Brain microvascular endothelial cell (primary cell): ENCODE measurements at regions not wholly inside any gene's neighbourhood (a gene's known extent, or its start where the extent isn't known, plus 50 kb on each side); places are given as distances from the start of the nearest gene placed in this dataset.
A peak's percentile ranks its signal among the peaks of the same experiment; 100 is the strongest.

Experiments used
- DNase-seq: peaks from one replicate; pipeline ENCODE4 v3.0.0-alpha.2; 2020
- H3K27ac ChIP-seq: fragments of 250-450 bp; sonication (Bioruptor Pico); 2 replicates; pipeline ENCODE4 v1.5.1; 2020; ENCODE audit warnings: mild to moderate bottlenecking, moderate library complexity
- H3K27me3 ChIP-seq: fragments of 250-450 bp; sonication (Bioruptor Pico); replicated peaks from 2 replicates; pipeline ENCODE4 v1.5.1; 2020; ENCODE audit warnings: mild to moderate bottlenecking
- H3K36me3 ChIP-seq: fragments of 250-450 bp; sonication (Bioruptor Pico); replicated peaks from 2 replicates; pipeline ENCODE4 v1.5.1; 2020; ENCODE audit warnings: mild to moderate bottlenecking
- H3K4me3 ChIP-seq: 2 replicates; pipeline ENCODE4 v1.5.1; 2011; ENCODE audit warnings: low read depth, mild to moderate bottlenecking, control low read depth, low read length, moderate library complexity
- in situ Hi-C: cut with HindIII; loops from 2 replicates; pipeline ENCODE4 v1.10.0; 2017; ENCODE audit warnings: low sequenced_read_pairs, low pct_ligation_motif_present
- TF ChIP-seq, protein P1 (sequence below): IDR thresholded peaks from 2 replicates; pipeline ENCODE4 v1.5.1; 2011; ENCODE audit warnings: low read depth, mild to moderate bottlenecking, moderate library complexity, low read length, control low read depth, inconsistent platforms; ENCODE audit errors: missing control alignments

DNA sequence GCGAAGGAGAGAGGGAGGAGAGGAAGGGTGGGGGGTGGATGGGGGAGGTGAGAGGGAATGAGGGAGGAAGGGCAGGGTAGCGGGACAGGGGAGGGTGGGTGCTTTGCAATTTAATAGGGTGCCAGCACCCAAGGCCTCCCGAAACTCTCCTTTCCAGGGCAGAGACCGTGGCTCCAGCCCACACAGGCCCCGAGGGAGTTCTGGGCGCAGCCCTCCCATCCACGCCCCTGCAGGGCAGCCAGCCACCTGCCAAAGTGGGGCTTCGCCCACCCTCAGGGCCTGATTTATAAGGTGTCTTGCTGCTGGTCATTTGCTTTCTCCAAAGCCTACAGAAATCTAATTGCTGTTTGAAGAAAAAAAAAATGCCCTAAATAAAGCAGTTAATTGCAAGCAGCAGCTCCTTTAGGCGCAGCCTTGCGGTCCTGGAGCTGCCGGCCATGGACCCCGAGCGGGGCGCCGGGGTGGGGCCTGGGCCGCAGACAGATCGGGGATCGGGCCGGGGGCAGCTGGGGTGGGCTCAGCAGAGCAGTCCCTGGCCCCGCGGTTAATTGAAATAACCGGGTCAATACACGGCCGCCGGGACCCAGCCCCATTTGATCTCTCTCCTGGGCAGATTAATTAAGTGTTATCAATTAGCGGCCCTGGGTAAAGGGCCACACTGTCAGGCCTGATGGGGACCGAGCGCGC is 106.0 kb upstream of the NKX1-1 start:
- no peaks in the 10 kb centered on the region for H3K36me3 ChIP-seq
- DNase-seq = no peak
- in situ Hi-C loops = no loop called here
- no peak overlapping the region for H3K27ac ChIP-seq
- peak overlapping the region; percentile 26 for H3K4me3 ChIP-seq
- H3K27me3 ChIP-seq = peaks cover 2% of the 10 kb centered on the region
- TF ChIP-seq, protein P1, sequence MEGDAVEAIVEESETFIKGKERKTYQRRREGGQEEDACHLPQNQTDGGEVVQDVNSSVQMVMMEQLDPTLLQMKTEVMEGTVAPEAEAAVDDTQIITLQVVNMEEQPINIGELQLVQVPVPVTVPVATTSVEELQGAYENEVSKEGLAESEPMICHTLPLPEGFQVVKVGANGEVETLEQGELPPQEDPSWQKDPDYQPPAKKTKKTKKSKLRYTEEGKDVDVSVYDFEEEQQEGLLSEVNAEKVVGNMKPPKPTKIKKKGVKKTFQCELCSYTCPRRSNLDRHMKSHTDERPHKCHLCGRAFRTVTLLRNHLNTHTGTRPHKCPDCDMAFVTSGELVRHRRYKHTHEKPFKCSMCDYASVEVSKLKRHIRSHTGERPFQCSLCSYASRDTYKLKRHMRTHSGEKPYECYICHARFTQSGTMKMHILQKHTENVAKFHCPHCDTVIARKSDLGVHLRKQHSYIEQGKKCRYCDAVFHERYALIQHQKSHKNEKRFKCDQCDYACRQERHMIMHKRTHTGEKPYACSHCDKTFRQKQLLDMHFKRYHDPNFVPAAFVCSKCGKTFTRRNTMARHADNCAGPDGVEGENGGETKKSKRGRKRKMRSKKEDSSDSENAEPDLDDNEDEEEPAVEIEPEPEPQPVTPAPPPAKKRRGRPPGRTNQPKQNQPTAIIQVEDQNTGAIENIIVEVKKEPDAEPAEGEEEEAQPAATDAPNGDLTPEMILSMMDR = no peak

DNA sequence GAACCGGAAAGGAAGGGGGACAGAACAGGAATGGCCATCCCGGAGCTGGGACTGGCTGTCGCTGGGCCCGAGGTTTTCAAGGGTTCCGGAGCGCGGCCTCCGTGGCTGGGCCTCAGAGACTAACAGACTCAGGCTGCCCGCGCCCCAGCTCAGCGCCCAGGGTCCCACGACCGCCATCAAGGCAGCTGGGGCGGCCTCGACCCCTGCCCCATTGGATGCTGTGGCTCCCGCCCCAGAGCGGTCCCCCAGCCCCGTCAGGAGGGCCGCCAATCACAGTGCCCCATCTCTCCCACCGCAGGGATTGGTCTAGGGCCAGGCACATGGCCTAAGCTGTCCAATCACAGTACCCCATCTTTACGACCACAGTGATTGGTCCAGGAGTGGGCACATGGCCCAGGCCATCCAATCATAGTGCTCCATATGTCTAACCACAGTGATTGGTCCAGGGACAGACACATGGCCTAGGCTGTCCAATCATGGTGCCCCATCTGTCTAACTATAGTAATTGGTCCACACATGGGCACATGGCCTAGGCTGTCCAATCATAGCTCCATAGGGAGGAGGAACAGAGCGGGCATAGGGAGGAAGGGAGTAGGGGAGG is 105.3 kb upstream of the NKX1-1 start:
- DNase-seq = peak; percentile 49
- TF ChIP-seq, protein P1 = no peak

DNA sequence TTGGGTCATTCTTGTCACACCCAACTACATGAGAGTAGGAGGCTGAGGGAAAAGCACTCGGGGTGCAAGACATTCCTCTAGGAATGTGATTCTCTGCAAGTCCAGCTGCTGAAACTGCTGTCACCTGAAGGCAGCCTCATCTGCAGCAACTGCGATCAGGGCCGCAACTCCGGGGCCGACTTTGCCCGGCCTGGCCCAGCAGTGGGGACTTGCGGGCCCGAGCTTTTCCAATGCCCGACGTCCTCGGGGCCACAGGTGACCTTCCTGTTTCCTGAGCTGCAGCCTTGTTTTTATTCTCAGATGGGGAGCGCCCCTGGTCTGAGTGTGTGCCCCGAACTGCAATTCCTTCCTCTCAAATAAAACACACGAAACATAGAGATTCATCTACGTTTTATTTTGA is 104.7 kb upstream of the NKX1-1 start:
- in situ Hi-C loops = no loop called here
- Histone ChIP-seq H3K36me3 (no peaks in the 10 kb centered on the region), H3K4me3 (no peak overlapping the region), H3K27me3 (peaks cover 2% of the 10 kb centered on the region), H3K27ac (no peak overlapping the region)
- DNase-seq = no peak
- TF ChIP-seq, protein P1 = no peak

More for the DNA sequence above, 105.3 kb upstream of the NKX1-1 start:
- in situ Hi-C loops = no loop called here
- Histone ChIP-seq H3K27ac (no peak overlapping the region), H3K4me3 (peak overlapping the region; percentile 31), H3K27me3 (peaks cover 2% of the 10 kb centered on the region), H3K36me3 (no peaks in the 10 kb centered on the region)

DNA sequence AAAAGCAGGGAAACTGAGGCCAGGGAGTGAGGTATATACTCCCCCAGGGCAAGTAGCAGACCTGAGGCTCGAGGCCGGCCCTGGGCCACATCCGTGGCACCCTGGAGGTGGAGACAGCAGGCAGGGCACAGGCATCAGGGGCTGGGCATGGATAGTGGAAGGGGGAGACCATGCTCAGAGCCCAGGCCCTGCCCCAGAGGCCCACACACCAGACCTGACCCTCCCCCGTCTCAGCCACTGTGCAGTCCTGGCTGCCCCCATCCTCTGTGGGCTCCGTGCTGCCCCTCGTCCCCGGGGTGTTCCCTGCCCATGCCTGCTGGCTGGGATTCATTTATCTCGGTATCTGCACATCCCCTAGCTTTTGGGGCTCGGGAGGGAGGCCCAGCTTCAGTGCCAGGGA is 103.1 kb upstream of the NKX1-1 start:
- Histone ChIP-seq H3K36me3 (no peaks in the 10 kb centered on the region), H3K27ac (no peak overlapping the region), H3K4me3 (no peak overlapping the region), H3K27me3 (peaks cover 2% of the 10 kb centered on the region)
- DNase-seq = no peak
- TF ChIP-seq, protein P1 = no peak
- in situ Hi-C loops = no loop called here

DNA sequence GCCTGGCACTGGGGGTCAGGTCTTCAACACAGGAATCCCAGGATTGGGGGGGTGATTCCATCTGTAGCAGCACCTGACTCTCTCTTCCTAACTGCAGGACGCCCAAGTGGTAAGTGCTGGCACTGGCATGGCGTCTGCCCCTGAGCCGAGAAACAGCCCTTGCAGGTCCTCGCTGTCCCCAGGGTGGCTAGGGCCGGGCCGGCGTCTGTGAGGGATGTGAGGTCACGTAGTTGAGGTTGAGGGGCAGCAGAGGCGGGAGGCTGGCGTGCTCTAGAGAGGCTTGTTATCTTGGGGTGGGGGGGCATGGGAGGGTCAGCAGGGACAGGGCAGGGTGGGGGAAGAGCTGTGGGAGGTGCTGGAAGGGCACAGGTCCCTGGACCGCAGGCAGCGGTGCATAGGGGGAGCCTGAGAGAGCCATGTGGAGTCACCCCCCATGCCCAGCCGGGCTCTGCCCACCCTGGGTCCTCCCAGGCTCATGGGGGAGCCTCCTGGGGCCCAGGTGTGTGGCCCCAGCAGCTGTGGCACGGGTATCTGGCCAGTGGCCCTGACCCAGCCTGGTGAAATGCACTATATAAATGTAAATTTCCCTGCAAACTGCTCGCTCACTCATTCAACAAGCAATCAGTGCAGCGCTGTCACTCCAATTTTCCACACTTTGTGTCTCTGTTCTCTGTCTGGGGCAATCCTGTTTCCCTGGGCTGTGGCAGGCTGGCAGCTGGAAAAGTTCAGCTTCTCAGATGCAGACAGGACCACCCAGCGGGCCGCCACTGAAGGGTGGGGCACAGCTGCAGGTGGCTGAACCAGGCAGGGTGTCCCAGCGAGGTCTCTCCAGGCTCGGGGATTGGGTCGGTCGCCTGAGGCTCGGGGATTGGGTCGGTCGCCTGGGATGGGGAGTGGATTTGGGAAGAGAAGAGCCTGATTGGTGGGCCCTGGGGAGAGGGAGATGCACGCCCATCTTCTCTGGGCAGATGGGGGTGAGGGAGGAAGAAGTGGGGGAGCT is 102.2 kb upstream of the NKX1-1 start:
- H3K4me3 ChIP-seq = no peak overlapping the region
- H3K36me3 ChIP-seq = no peaks in the 10 kb centered on the region
- in situ Hi-C loops = no loop called here
- H3K27me3 ChIP-seq = peaks cover 2% of the 10 kb centered on the region
- DNase-seq = no peak
- TF ChIP-seq, protein P1 = no peak
- no peak overlapping the region for H3K27ac ChIP-seq
